ENCODE measurements at regions not wholly inside any gene's neighbourhood (a gene's known extent, or its start where the extent isn't known, plus 50 kb on each side); places are given as distances from the start of the nearest gene placed in this dataset.

DNA sequence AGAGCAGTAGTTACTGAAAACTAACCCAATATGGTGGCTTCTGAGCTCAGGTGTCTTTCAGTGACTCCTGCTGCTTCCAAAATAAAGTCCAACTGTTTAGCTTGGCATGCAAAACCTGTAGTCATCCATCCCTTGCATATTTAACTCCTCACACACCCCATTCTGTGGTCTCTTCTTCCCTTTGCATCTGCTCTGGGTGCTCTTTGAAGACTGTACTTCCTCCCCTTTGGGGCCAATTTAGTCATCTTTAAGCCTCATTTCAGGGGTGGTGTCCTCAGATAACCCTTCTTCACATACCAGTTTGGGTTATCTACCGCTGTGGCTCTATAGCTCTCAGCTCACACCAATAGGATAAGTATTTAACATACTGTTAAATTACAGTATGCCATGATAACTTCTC lies 209.9 kb upstream of the DMRT1 start:
- TF ChIP-seq, protein P1, sequence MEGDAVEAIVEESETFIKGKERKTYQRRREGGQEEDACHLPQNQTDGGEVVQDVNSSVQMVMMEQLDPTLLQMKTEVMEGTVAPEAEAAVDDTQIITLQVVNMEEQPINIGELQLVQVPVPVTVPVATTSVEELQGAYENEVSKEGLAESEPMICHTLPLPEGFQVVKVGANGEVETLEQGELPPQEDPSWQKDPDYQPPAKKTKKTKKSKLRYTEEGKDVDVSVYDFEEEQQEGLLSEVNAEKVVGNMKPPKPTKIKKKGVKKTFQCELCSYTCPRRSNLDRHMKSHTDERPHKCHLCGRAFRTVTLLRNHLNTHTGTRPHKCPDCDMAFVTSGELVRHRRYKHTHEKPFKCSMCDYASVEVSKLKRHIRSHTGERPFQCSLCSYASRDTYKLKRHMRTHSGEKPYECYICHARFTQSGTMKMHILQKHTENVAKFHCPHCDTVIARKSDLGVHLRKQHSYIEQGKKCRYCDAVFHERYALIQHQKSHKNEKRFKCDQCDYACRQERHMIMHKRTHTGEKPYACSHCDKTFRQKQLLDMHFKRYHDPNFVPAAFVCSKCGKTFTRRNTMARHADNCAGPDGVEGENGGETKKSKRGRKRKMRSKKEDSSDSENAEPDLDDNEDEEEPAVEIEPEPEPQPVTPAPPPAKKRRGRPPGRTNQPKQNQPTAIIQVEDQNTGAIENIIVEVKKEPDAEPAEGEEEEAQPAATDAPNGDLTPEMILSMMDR (IDR thresholded peaks at IDR 0.05): no peak
- no peak for TF ChIP-seq POLR2A (IDR thresholded peaks at IDR 0.05)
